ENCODE measurements at regions not wholly inside any gene's neighbourhood (a gene's known extent, or its start where the extent isn't known, plus 50 kb on each side); places are given as distances from the start of the nearest gene placed in this dataset.
"Not testable (repeated sequence)": the region's sequence is repeated elsewhere in the genome, so short reads cannot be mapped to it uniquely, and the experiment has no call there.

DNA sequence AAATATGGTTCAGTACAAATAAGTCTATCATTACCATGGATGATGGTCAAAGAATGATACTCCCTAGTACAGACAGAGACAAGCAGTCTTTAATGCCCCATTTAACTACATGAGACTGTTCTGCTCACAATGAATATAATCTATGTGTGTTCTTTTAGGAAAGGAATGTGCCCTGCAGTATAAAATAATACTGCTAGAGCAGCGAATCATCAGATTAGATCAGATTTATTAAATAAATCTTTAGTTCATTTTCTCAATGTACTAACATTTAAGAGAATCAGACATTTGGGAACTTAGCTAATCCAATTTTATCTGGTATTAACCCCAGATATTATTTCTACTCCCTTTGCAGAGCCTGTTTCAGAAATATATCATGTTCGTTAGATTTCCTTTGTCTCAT is 272.0 kb upstream of the GCFC2 start:
- DNase-seq, result no peak

GRCh38 chr2:75964646-75965045 is 253.9 kb upstream of the GCFC2 start:
- no peak for DNase-seq

DNA sequence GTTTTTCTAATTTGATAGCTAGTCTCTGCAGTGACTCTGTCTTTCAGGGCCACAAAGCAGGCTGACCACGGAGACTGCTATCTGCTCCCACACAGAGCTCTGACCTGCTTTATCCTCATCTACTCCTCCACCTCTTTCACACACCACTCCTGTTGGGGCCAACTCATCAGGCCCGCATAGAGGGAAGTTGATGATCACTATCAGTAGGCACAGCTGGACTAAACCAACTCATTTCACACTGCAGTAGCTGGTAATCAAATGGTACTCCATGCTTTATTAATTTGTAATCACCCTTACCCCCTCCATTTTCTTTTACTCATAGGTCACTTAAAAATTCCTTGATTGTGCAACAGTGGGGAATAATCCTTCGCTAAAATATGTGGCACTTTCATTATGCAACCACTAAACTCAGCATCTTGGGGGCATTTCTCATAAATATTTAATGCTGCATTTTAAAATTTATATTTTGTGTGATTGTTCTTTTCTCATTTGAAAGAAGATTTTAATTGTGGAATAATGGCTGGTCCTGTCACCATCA is 249.8 kb upstream of the GCFC2 start:
- no peak for DNase-seq

DNA sequence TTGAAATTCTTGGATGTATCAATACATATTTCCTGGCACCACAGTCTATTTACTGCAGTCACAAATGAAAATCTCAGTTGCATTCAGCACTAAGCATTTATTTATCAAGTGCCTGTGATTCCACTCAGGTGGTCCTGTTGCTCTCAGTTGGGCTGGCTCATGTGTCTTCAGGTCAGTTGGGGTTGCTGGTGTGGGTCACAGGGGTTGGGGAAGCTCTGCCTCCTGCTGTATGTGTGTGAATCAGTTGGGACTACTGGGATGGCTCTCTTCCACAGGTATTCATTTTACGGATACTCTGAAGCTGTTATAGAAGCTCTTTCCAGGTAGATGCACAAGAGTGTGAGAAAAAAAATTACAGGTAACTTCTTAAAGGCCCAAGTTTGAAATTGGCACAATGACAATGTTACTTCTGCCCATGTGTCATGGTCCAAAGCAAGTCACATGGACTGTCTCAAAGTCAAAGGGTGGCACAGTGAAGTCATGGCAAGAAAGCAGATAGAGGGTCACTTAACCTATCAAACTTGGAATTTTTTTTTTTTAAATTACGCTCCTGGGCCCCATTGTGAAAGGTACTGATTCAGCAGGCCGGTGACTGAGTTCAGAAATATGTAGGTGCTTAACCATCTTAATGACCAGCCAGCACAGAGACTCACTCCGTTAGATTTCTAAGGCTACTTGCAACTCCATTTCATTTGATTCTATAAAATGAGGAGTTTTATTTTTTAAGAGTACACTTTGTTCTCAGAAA is 249.2 kb upstream of the GCFC2 start:
- no peak for DNase-seq

DNA sequence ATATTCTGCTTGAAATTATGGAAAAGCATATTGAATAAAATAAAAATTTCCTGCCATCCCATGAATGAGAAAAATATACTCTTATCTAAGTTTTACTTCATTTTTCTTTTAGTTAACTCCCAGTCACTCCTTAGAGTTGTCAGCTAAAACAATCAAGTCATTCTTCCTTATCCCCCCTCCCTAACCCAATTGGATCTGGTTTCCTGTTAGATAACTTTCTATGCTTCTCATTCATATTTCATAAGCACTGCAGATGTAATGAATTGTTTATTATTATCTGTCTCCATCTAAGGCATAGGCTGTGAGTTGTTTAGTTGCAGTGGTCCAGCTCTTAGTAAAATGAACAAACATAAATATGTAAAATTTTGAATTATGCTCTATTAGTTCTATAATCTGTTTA is 244.0 kb upstream of the GCFC2 start:
- no peak for DNase-seq

DNA sequence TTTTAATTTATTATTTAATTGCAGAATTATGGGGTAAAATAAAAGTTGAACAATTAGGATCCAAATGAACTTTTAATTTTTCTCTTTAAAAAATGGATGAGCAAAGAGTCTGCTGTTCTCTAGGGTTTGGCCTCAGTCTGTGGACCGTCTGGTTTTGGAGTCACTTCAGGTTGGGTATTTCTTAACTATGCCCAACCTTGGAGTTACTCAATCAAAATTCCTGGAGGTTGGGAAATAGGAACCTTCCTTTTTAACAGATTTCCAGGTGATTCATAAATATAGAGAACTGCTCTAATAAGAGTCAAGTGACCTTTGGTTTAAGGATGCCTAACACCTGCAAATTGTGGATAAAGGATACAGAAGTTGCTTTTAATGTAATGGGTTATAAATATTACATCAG is 241.5 kb upstream of the GCFC2 start:
- no peak for DNase-seq

GRCh38 chr2:75949385-75950030 is 238.8 kb upstream of the GCFC2 start:
- no peak for DNase-seq

GRCh38 chr2:75936311-75936710 is 225.6 kb upstream of the GCFC2 start:
- no peak for DNase-seq

- DNase-seq, result no peak
Measured at GRCh38 chr2:75932996-75933395, 222.3 kb upstream of the GCFC2 start.

DNA sequence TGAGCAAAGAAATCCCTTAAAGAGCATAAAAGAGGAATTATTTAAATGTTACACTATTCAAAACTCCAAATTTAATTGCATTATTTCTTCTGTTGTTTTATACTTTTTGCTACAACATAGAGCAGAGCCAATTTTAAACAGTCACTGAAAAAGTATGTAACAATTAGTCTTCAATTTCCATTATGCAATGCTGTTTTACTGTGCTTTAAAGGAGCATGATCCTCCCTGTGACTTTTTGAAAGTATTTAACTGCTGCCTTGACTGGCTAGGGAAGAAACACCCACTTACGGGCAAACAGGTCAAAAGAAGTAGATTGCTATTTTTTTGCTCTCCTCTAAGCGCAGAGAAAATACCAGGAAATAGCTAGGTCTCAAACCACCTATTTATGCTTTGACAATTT is 217.4 kb upstream of the GCFC2 start:
- DNase-seq, result no peak

GRCh38 chr2:75925331-75926024 is 214.8 kb upstream of the GCFC2 start:
- no peak for DNase-seq

DNA sequence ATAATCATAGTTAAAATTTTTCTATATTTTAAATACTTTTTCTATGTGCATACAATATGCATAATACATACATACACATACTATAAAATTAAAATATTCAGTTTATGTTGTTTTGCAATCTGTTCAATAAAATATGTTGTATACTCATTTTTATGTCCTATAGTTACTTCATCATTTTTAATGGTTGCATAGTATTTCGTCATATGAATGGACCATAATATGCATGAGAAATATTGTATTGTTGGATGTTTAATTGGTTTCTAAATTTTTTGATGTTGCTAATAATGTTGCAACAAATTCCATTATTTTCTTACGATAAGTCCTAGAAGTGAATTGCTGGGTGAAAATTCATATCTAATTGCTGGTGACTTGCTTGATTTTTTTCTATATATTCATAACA is 211.5 kb upstream of the GCFC2 start:
- DNase-seq, result no peak

DNA sequence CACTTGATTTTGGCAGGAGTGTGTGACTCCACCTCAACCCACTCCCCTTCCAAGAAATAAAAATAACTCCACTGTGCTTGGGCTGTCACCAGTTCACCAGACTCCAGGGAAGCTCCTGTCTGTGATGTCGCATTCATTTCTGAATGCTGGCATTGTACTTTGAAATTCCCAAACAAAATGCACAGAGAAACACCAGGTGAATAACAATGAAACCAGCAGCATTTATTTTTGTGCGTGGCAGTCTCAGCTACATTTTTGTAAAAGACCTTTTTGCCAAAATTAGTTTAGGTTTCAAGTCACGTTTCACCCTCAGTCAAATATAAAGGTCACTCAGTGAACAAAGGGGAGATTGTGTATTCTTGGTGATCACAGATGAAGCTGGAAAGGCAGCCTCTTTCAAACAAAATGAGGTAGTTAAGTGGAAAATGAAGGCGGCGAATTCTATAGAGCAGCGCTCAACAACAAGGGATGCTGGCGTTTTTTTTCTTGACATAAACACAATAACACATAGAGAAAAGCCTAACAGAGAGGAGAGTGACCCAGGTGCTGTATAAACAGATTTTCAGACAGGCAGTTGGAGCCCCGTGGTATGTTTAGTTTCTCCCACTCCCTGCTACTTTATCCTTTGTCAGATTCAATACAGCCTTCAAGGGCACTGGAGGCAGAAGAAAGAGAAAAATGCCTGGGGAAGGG is 210.3 kb upstream of the GCFC2 start:
- DNase-seq, result no peak

GRCh38 chr2:75915851-75916634 is 205.3 kb upstream of the GCFC2 start:
- DNase-seq, result no peak

- DNase-seq, result no peak
Measured at GRCh38 chr2:75896779-75897366, 186.2 kb upstream of the GCFC2 start.

DNA sequence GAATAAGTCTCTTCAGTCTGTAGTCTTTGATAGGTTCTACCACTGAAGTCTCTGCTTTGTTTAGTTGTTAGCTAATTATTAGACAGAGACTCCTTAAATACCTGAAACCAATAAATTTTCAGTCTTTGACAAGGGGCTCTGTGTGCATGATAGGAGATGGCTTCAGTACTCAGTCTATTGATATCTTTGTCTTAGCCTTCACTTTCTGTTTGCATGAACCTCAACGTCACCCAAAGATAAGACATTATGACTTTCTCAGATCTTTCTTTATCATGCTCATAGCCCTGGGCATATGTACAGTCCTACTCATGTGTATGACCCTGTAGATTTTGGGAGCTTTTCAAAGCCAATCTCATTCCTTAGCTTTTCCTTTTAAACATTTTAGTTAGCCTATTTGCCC is 183.5 kb upstream of the GCFC2 start:
- no peak for DNase-seq

GRCh38 chr2:75892490-75892889 is 181.8 kb upstream of the GCFC2 start:
- DNase-seq, result no peak

DNA sequence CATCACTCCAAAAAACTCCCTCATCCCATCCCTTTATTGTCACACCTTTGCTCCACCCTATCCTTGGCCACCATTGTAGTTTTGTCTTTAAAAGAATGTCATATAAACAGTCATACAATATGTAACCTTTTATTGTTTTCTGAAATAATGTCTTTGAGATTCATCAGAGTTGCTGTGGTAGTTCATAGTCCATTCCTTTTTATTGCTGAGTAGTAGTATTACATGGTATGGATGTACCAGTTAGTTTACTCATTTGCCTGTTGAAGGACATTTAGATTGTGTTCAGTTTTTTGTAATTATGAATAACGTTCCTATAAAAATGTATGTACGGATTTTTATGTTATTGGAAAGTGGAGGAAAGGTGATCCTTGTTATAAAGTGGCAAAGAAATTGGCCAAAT is 171.8 kb upstream of the GCFC2 start:
- no peak for DNase-seq

DNA sequence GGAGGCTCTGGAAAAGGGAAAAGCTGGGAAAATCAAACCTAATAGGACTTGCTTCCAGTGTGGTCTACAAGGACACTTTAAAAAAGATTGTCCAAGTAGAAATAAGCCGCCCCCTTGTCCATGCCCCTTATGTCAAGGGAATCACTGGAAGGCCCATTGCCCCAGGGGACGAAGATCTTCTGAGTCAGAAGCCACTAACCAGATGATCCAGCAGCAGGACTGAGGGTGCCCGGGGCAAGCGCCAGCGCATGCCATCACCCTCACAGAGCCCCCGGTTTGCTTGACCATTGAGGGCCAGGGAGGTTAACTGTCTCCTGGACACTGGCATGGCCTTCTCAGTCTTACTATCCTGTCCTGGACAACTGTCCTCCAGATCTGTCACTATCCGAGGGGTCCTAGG is 164.9 kb upstream of the GCFC2 start:
- DNase-seq, result not testable (repeated sequence)

GRCh38 chr2:75871762-75872614 is 161.3 kb upstream of the GCFC2 start:
- not testable (repeated sequence) for DNase-seq

DNA sequence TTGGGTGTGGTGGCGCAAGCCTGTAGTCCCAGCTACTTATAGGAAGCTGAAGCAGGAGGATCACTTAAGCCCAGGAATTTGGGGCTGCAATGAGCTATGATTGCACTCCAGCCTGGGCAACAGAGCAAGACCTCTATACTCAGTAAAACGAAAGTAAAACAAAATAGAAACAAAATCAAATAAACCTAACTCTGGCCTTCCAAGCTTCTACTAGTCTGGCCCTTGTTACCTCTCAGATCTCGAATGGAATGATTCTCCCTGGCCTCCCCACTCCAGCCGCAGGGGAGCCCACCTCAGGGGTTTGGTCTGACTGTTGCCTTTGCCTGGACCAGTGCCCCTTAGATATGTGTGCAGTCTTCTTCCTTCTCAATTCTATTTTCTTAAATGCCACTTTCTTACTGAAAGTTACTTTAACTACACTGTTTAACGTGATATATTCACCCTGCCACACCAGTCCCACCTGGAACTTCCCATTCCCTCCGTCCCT is 160.0 kb upstream of the GCFC2 start:
- no peak for DNase-seq
